OCI-LY7 (cell line): ENCODE measurements at regions not wholly inside any gene's neighbourhood (a gene's known extent, or its start where the extent isn't known, plus 50 kb on each side); places are given as distances from the start of the nearest gene placed in this dataset.
"Not testable (repeated sequence)": the region's sequence is repeated elsewhere in the genome, so short reads cannot be mapped to it uniquely, and the experiment has no call there.

Experiments
- BruUV-seq: library from RNA; stranded (reverse); fragments of 400-500 nt; replicated peaks from 2 replicates; lab custom pipeline; 2021; lab: Mats Ljungman, UMichigan
- CTCF ChIA-PET: fragments of 300-600 bp; sonication (Branson Sonifier 250); formaldehyde crosslinking; loops from one replicate; lab custom pipeline; 2022; ENCODE audit warnings: antibody characterized with exemption; ENCODE audit not compliant: unreplicated experiment; lab: Charles Lee
- POLR2A ChIA-PET: fragments of 300-600 bp; sonication (Branson Sonifier 250); formaldehyde crosslinking; loops from one replicate; lab custom pipeline; 2022; ENCODE audit warnings: antibody characterized with exemption; lab: Charles Lee
- DNase-seq: peaks from one replicate; pipeline ENCODE4 v3.0.0-alpha.2; 2015; ENCODE audit warnings: low spot score
- H2AFZ ChIP-seq: fragments of 200-600 bp; sonication (generic), shearing (Covaris generic); 2 replicates; pipeline ENCODE4 v1.6.1; 2014; ENCODE audit warnings: mild to moderate bottlenecking, antibody characterized with exemption, low read length, moderate library complexity
- H3K27ac ChIP-seq: fragments of 200-600 bp; sonication (generic); 2 replicates; pipeline ENCODE4 v1.5.1; 2014; ENCODE audit warnings: mixed run types, low read depth, mild to moderate bottlenecking, moderate library complexity, low read length, inconsistent platforms; ENCODE audit not compliant: poor library complexity, severe bottlenecking
- H3K36me3 ChIP-seq: fragments of 200-600 bp; sonication (generic); 2 replicates; pipeline ENCODE4 v1.6.1; 2014; ENCODE audit warnings: mild to moderate bottlenecking, antibody characterized with exemption, low read length, moderate library complexity, mixed read lengths; ENCODE audit not compliant: insufficient read depth
- H3K4me1 ChIP-seq: fragments of 200-600 bp; sonication (generic); 2 replicates; pipeline ENCODE4 v1.5.1; 2014; ENCODE audit warnings: mild to moderate bottlenecking, low read length; ENCODE audit not compliant: insufficient read depth, poor library complexity, severe bottlenecking
- H3K4me2 ChIP-seq: fragments of 200-600 bp; sonication (generic); 2 replicates; pipeline ENCODE4 v1.6.1; 2014; ENCODE audit warnings: mild to moderate bottlenecking, low read length
- H3K4me3 ChIP-seq: fragments of 200-600 bp; sonication (generic); 2 replicates; pipeline ENCODE4 v1.5.1; 2014; ENCODE audit warnings: mild to moderate bottlenecking, low read depth, low read length; ENCODE audit not compliant: poor library complexity, severe bottlenecking
- H3K79me2 ChIP-seq: fragments of 200-600 bp; sonication (generic); 2 replicates; pipeline ENCODE4 v1.6.1; 2016; ENCODE audit warnings: low read depth, mild to moderate bottlenecking, low read length, moderate library complexity, mixed read lengths; ENCODE audit not compliant: insufficient read depth
- H3K9me2 ChIP-seq: fragments of 200-600 bp; sonication (generic); 2 replicates; pipeline ENCODE4 v1.6.1; 2016; ENCODE audit warnings: mild to moderate bottlenecking, low read length, mixed read lengths; ENCODE audit not compliant: insufficient read depth
- H3K9me3 ChIP-seq: fragments of 200-600 bp; sonication (generic); 2 replicates; pipeline ENCODE4 v1.6.1; 2014; ENCODE audit warnings: mild to moderate bottlenecking, mixed run types, low read length, mixed read lengths
- H4K20me1 ChIP-seq: fragments of 200-600 bp; sonication (generic); 2 replicates; pipeline ENCODE4 v1.6.1; 2014; ENCODE audit warnings: mild to moderate bottlenecking, antibody characterized with exemption, low read length, moderate library complexity, mixed read lengths; ENCODE audit not compliant: insufficient read depth
- CTCF ChIP-seq: fragments of 200-600 bp; sonication (generic); conservative IDR thresholded peaks from 2 replicates; pipeline ENCODE4 v1.5.1; 2014; ENCODE audit warnings: mild to moderate bottlenecking, antibody characterized with exemption, low read length, moderate library complexity, mixed read lengths
- EZH2phosphoT487 ChIP-seq: fragments of 200-600 bp; sonication (generic); IDR thresholded peaks from 2 replicates; pipeline ENCODE4 v1.6.1; 2018; ENCODE audit warnings: low read depth, borderline replicate concordance, mild to moderate bottlenecking, mixed run types, antibody characterized with exemption, low read length, moderate library complexity, mixed read lengths
- intact Hi-C: fragments of 100-400 bp; cut with micrococcal nuclease; formaldehyde crosslinking; loops from one replicate; pipeline ENCODE4 v1.10.0; 2022; ENCODE audit not compliant: unreplicated experiment

- Histone ChIP-seq H3K4me3 (no peak overlapping the region), H3K9me3 (no peaks in the 10 kb centered on the region), H3K79me2 (no peaks in the 10 kb centered on the region), H2AFZ (no peak overlapping the region), H4K20me1 (no peaks in the 10 kb centered on the region), H3K4me1 (no peaks in the 10 kb centered on the region), H3K4me2 (no peak overlapping the region), H3K36me3 (no peaks in the 10 kb centered on the region), H3K9me2 (no peaks in the 10 kb centered on the region), H3K27ac (no peak overlapping the region)
- intact Hi-C loops = no loop called here
- TF ChIP-seq EZH2phosphoT487 (no peak), CTCF (no peak)
- ChIA-PET CTCF (no interaction called here), POLR2A (no interaction called here)
- DNase-seq = no peak
- BruUV-seq = no TSS peak
Observed at GRCh38 chr2:72078773-72079172, 68.9 kb downstream of the CYP26B1 start.

GRCh38 chr2:72077702-72078169 is 69.9 kb downstream of the CYP26B1 start:
- CTCF ChIA-PET = no interaction called here
- no peak overlapping the region for H3K27ac ChIP-seq
- H3K4me2 ChIP-seq = no peak overlapping the region
- H3K4me3 ChIP-seq = no peak overlapping the region
- intact Hi-C loops = no loop called here
- no peaks in the 10 kb centered on the region for H3K9me3 ChIP-seq
- H3K36me3 ChIP-seq = no peaks in the 10 kb centered on the region
- no peak for TF ChIP-seq EZH2phosphoT487
- TF ChIP-seq CTCF = no peak
- no peaks in the 10 kb centered on the region for H3K4me1 ChIP-seq
- no peaks in the 10 kb centered on the region for H3K79me2 ChIP-seq
- H4K20me1 ChIP-seq = no peaks in the 10 kb centered on the region
- no TSS peak for BruUV-seq
- POLR2A ChIA-PET = no interaction called here
- no peak for DNase-seq
- no peak overlapping the region for H2AFZ ChIP-seq
- H3K9me2 ChIP-seq = no peaks in the 10 kb centered on the region

- H4K20me1 ChIP-seq, H3K79me2 ChIP-seq, CTCF ChIA-PET, H3K4me2 ChIP-seq, H3K36me3 ChIP-seq, DNase-seq, H3K9me3 ChIP-seq, H3K27ac ChIP-seq, POLR2A ChIA-PET, H3K9me2 ChIP-seq, H3K4me1 ChIP-seq, H3K4me3 ChIP-seq, intact Hi-C loops, H2AFZ ChIP-seq, BruUV-seq: not testable (repeated sequence)
Observed at GRCh38 chr2:72073373-72073772, 74.3 kb downstream of the CYP26B1 start.

- H3K27ac ChIP-seq, H3K4me3 ChIP-seq, H3K79me2 ChIP-seq, BruUV-seq, CTCF ChIA-PET, DNase-seq, intact Hi-C loops, H3K4me2 ChIP-seq, H3K9me2 ChIP-seq, H3K9me3 ChIP-seq, H2AFZ ChIP-seq, POLR2A ChIA-PET, H3K4me1 ChIP-seq, H4K20me1 ChIP-seq, H3K36me3 ChIP-seq: not testable (repeated sequence)
Observed at GRCh38 chr2:72064197-72064596, 83.5 kb downstream of the CYP26B1 start.
